NT2/D1 (cell line): ENCODE measurements at regions not wholly inside any gene's neighbourhood (a gene's known extent, or its start where the extent isn't known, plus 50 kb on each side); places are given as distances from the start of the nearest gene placed in this dataset.

Experiments
- DNase-seq: peaks from one replicate; pipeline ENCODE4 v3.0.0-alpha.2; 2011; ENCODE audit warnings: low read depth, low spot score
- H3K27me3 ChIP-seq: 2 replicates; pipeline ENCODE4 v1.6.0; 2011; ENCODE audit warnings: mild to moderate bottlenecking; ENCODE audit not compliant: insufficient read length, insufficient read depth
- H3K36me3 ChIP-seq: 2 replicates; pipeline ENCODE4 v1.6.1; 2011; ENCODE audit warnings: mild to moderate bottlenecking, low read length, mixed read lengths; ENCODE audit not compliant: insufficient read depth, insufficient read length
- H3K4me1 ChIP-seq: 2 replicates; pipeline ENCODE4 v1.5.1; 2011; ENCODE audit not compliant: insufficient read depth, insufficient read length
- H3K4me3 ChIP-seq: 2 replicates; pipeline ENCODE4 v1.5.1; 2011; ENCODE audit warnings: low read depth; ENCODE audit not compliant: insufficient read length
- H3K9ac ChIP-seq: 2 replicates; pipeline ENCODE4 v1.6.0; 2011; ENCODE audit warnings: low read depth; ENCODE audit not compliant: insufficient read length
- H3K9me3 ChIP-seq: 2 replicates; pipeline ENCODE4 v1.5.1; 2011; ENCODE audit warnings: mild to moderate bottlenecking, low read length; ENCODE audit not compliant: insufficient read depth
- SUZ12 ChIP-seq: IDR thresholded peaks from 2 replicates; pipeline ENCODE4 v1.6.1; 2011; ENCODE audit not compliant: insufficient read length, insufficient read depth; ENCODE audit errors: extremely low read depth
- YY1 ChIP-seq: IDR thresholded peaks from 2 replicates; pipeline ENCODE4 v1.6.1; 2011; ENCODE audit not compliant: insufficient read length, insufficient read depth
- ZNF274 ChIP-seq: IDR thresholded peaks from 2 replicates; pipeline ENCODE4 v1.6.1; 2011; ENCODE audit warnings: mild to moderate bottlenecking, low read depth, low read length

DNA sequence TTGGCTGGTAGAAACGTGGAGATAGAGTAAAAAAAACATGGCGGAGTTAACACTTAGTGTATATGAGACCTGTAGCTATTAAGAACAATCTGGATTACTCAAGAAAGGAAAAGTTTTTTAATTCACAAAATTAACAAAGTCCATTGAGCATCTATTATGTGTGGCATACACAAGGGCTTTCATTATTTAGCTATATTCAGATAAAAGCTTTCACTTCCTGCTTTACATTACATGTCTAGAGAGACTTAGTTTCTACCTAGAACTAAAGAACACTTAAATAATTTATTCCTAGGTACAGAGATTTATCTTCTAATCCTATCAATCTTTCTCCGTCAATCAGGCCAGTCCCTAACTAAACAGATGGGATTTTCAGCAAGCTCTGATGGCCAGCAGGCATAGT, 196.0 kb upstream of the SLC39A10 start:
- H3K4me3 ChIP-seq: no peak overlapping the region
- no peak for DNase-seq
- H3K27me3 ChIP-seq: no peaks in the 10 kb centered on the region
- H3K9ac ChIP-seq: no peak overlapping the region
- no peaks in the 10 kb centered on the region for H3K36me3 ChIP-seq
- H3K9me3 ChIP-seq: no peaks in the 10 kb centered on the region
- TF ChIP-seq YY1: no peak
- no peak for TF ChIP-seq ZNF274
- no peak for TF ChIP-seq SUZ12
- H3K4me1 ChIP-seq: no peaks in the 10 kb centered on the region

DNA sequence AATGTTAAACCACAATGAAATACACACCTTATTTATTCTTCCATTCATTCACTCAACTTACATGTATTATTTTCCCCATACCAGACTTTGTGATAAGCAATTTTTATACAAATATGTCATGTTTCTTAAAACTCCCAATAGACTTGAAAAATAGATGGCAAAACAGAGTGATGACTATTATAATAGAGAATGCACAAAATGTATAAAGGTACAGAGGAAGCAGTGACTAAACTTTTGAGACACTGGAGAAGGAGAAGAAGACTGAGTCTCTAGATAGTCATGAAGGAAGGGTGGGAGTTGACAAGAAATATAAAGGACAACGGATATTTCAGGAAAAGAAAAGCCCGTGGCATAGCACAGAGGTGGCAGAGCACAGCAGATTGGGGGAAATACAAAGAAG, 198.1 kb upstream of the SLC39A10 start:
- no peaks in the 10 kb centered on the region for H3K27me3 ChIP-seq
- DNase-seq: no peak
- no peak overlapping the region for H3K9ac ChIP-seq
- no peaks in the 10 kb centered on the region for H3K4me1 ChIP-seq
- TF ChIP-seq YY1 (no peak), SUZ12 (no peak), ZNF274 (no peak)
- H3K36me3 ChIP-seq: no peaks in the 10 kb centered on the region
- H3K4me3 ChIP-seq: no peak overlapping the region
- H3K9me3 ChIP-seq: no peaks in the 10 kb centered on the region

DNA sequence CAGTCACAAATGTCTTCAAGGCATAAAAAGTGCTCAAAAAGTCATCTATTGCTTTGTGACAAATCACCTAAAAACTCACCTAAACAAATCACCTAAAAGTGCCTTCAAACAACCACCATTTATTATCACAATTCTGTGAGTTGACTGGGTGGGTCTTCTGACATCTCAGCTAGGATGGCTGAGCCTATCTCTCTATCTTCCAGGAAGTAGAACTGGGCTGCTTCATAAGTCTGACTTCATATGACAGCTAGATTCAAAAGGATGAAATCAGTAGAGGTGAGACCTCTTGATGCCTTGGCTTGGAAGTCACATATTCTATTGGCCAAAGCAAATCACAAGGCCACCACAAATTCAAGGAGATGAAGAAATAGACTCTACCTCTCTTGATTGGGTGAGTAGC, 199.2 kb upstream of the SLC39A10 start:
- no peak overlapping the region for H3K9ac ChIP-seq
- no peaks in the 10 kb centered on the region for H3K9me3 ChIP-seq
- no peaks in the 10 kb centered on the region for H3K4me1 ChIP-seq
- TF ChIP-seq ZNF274 (no peak), SUZ12 (no peak), YY1 (no peak)
- H3K27me3 ChIP-seq: no peaks in the 10 kb centered on the region
- DNase-seq: no peak
- no peak overlapping the region for H3K4me3 ChIP-seq
- H3K36me3 ChIP-seq: no peaks in the 10 kb centered on the region

GRCh38 chr2:195456771-195457170, 200.3 kb upstream of the SLC39A10 start:
- TF ChIP-seq YY1: no peak
- TF ChIP-seq ZNF274: no peak
- TF ChIP-seq SUZ12: no peak
- Histone ChIP-seq H3K4me1 (no peaks in the 10 kb centered on the region), H3K36me3 (no peaks in the 10 kb centered on the region), H3K27me3 (no peaks in the 10 kb centered on the region), H3K9ac (no peak overlapping the region), H3K9me3 (no peaks in the 10 kb centered on the region), H3K4me3 (no peak overlapping the region)
- no peak for DNase-seq

DNA sequence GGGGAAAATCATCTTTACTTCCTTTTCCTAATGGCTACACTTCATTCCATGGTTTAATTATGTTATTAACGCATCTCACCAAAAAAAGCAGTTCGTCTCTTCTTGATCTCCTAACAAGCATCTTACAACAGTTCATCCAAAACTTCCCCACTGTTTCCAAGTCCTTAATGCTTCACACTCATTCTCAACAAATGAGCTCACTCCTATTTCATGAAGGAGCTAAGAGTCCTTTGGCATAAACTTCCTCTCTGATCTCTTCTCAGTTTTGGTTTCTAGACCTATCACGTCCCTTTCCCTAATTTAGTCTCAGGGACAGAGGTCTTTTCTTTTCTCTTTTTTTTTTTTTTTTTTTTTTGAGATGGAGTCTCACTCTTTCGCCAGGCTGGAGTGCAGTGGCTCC, 205.9 kb upstream of the SLC39A10 start:
- Histone ChIP-seq H3K4me1 (no peaks in the 10 kb centered on the region), H3K4me3 (no peak overlapping the region), H3K9me3 (no peaks in the 10 kb centered on the region), H3K9ac (no peak overlapping the region), H3K27me3 (no peaks in the 10 kb centered on the region), H3K36me3 (no peaks in the 10 kb centered on the region)
- TF ChIP-seq ZNF274 (no peak), YY1 (no peak), SUZ12 (no peak)
- DNase-seq: no peak

GRCh38 chr2:195450552-195451113, 206.4 kb upstream of the SLC39A10 start:
- DNase-seq: no peak
- Histone ChIP-seq H3K4me1 (no peaks in the 10 kb centered on the region), H3K27me3 (no peaks in the 10 kb centered on the region), H3K9ac (no peak overlapping the region), H3K4me3 (no peak overlapping the region), H3K36me3 (no peaks in the 10 kb centered on the region), H3K9me3 (no peaks in the 10 kb centered on the region)
- no peak for TF ChIP-seq ZNF274
- TF ChIP-seq YY1: no peak
- no peak for TF ChIP-seq SUZ12

DNA sequence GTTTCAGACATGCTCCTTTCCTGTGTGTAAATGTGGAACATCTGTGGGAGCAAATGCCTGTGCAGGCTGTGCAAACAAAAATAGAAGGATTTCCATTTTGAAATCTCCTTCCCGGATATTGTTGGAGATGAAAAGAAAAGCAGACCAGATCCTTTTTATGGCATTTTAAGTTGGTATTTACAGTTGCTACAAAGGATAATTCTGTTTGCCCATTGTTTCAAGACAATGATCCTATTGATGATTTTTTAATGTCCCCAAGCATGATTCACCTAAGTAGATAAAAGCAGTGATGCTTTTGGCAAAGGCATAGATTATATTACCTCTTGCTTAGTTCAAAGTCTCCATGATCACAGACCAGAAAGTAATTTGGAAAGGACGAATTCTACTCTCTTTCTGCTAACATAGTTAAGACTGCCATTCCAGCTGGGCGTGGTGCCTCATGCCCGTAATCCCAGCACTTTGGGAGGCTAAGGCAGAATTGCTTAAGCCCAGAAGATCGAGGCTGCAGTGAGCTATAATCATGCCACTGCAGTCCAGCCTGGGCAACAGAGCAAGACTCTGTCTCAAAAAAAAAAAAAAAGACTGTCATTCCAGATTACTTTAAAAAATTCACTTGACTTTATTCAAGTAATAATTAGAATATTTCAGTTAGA, 209.6 kb upstream of the SLC39A10 start:
- no peak overlapping the region for H3K4me3 ChIP-seq
- no peaks in the 10 kb centered on the region for H3K4me1 ChIP-seq
- H3K9ac ChIP-seq: no peak overlapping the region
- DNase-seq: no peak
- H3K36me3 ChIP-seq: no peaks in the 10 kb centered on the region
- H3K9me3 ChIP-seq: no peaks in the 10 kb centered on the region
- H3K27me3 ChIP-seq: no peaks in the 10 kb centered on the region
- TF ChIP-seq ZNF274: no peak
- TF ChIP-seq YY1: no peak
- no peak for TF ChIP-seq SUZ12

DNA sequence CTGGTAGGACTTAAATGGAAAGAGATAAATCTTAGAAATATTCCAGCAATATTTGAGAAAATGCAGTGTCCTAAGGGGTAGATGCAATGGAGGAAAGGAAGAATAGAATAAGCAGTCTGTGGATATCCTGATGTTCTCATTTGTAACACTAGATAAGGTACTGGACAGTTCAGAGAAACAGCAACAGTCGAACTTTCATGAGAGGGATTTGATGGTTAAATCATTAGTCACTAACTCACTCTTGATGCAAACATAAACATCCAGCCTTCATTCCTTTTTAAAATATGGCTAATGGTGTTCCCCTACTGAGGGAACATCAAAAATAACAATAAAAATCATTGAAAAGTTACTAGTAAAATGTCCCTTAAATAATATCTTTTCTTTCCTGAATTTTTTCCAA, 211.4 kb upstream of the SLC39A10 start:
- Histone ChIP-seq H3K4me3 (no peak overlapping the region), H3K9me3 (no peaks in the 10 kb centered on the region), H3K4me1 (no peaks in the 10 kb centered on the region), H3K27me3 (no peaks in the 10 kb centered on the region), H3K36me3 (no peaks in the 10 kb centered on the region), H3K9ac (no peak overlapping the region)
- TF ChIP-seq ZNF274 (no peak), SUZ12 (no peak), YY1 (no peak)
- no peak for DNase-seq
